Glutamatergic neuron (in vitro differentiated cells): ENCODE measurements at regions not wholly inside any gene's neighbourhood (a gene's known extent, or its start where the extent isn't known, plus 50 kb on each side); places are given as distances from the start of the nearest gene placed in this dataset.

ENCODE experiments used
- DNase-seq: peaks from one replicate; pipeline ENCODE4 v3.0.0; 2022
- H3K27ac Mint-ChIP-seq: one replicate; pipeline ENCODE4 v1.8.0; 2020; ENCODE audit warnings: mild to moderate bottlenecking, mixed read lengths, inconsistent platforms; ENCODE audit not compliant: unreplicated experiment
- H3K27me3 Mint-ChIP-seq: one replicate; pipeline ENCODE4 v1.8.0; 2020; ENCODE audit warnings: mild to moderate bottlenecking, moderate library complexity, mixed read lengths, inconsistent platforms; ENCODE audit not compliant: unreplicated experiment
- H3K36me3 Mint-ChIP-seq: one replicate; pipeline ENCODE4 v1.8.0; 2020; ENCODE audit warnings: mild to moderate bottlenecking, mixed read lengths, inconsistent platforms; ENCODE audit not compliant: unreplicated experiment
- H3K4me1 Mint-ChIP-seq: one replicate; pipeline ENCODE4 v1.8.0; 2020; ENCODE audit warnings: mild to moderate bottlenecking, low read depth, mixed read lengths, inconsistent platforms; ENCODE audit not compliant: unreplicated experiment
- H3K4me3 Mint-ChIP-seq: one replicate; pipeline ENCODE4 v1.8.0; 2020; ENCODE audit warnings: mild to moderate bottlenecking, mixed read lengths, inconsistent platforms; ENCODE audit not compliant: unreplicated experiment
- H3K9me3 Mint-ChIP-seq: one replicate; pipeline ENCODE4 v1.8.0; 2020; ENCODE audit warnings: mild to moderate bottlenecking, moderate library complexity, mixed read lengths, inconsistent platforms; ENCODE audit not compliant: unreplicated experiment
- TF ChIP-seq, protein P1 (sequence below): fragments of 200-600 bp; sonication (generic); IDR thresholded peaks from one replicate; pipeline ENCODE4 v1.5.0; 2021; ENCODE audit not compliant: partially characterized antibody, unreplicated experiment

DNA sequence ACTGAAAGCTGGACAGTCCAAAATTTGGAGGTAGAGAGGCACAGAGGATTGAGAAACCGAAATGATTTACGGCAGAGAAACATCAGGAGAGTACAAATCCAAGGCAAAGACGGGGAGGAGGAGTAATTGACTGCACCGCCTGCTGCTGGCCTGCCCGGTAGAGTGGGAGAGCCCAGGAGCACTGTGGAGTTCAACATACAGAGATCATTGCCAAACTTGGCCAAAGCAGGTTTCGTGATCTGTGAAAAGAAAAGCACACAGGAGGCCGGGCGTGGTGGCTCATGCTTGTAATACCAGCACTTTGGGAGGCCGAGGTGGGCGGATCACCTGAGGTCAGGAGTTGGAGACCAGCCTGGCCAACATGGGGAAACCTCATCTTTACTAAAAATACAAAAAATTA is 306.0 kb upstream of the PFKP start:
- peaks cover 4% of the 10 kb centered on the region for H3K27me3 Mint-ChIP-seq
- no peak for DNase-seq
- no peak overlapping the region for H3K4me3 Mint-ChIP-seq
- H3K4me1 Mint-ChIP-seq = peaks cover 4% of the 10 kb centered on the region
- TF ChIP-seq, protein P1, sequence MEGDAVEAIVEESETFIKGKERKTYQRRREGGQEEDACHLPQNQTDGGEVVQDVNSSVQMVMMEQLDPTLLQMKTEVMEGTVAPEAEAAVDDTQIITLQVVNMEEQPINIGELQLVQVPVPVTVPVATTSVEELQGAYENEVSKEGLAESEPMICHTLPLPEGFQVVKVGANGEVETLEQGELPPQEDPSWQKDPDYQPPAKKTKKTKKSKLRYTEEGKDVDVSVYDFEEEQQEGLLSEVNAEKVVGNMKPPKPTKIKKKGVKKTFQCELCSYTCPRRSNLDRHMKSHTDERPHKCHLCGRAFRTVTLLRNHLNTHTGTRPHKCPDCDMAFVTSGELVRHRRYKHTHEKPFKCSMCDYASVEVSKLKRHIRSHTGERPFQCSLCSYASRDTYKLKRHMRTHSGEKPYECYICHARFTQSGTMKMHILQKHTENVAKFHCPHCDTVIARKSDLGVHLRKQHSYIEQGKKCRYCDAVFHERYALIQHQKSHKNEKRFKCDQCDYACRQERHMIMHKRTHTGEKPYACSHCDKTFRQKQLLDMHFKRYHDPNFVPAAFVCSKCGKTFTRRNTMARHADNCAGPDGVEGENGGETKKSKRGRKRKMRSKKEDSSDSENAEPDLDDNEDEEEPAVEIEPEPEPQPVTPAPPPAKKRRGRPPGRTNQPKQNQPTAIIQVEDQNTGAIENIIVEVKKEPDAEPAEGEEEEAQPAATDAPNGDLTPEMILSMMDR = no peak
- H3K27ac Mint-ChIP-seq = no peak overlapping the region
- peaks cover 4% of the 10 kb centered on the region for H3K9me3 Mint-ChIP-seq
- peaks cover 18% of the 10 kb centered on the region for H3K36me3 Mint-ChIP-seq

DNA sequence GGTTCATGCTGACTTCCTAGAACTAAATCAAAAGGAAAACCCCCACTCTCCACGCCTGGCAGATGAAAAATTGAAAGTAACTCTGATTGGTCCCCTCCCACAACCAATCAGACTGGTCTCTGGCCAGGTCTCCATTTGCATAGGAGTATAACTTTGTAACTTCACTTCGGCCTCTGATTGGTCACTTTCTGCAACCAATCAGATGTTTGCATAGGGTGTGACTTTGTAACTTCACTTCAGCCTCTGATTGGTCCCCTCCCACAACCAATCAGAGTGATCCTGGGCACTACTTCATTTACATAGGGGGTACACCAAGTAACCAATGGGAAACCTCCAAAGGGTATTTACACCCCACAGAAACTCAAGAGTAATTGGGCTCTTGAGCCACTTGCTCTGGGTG is 306.6 kb upstream of the PFKP start:
- Mint-ChIP-seq H3K4me3 (no peak overlapping the region), H3K9me3 (peaks cover 4% of the 10 kb centered on the region), H3K36me3 (peaks cover 18% of the 10 kb centered on the region), H3K4me1 (peaks cover 2% of the 10 kb centered on the region), H3K27me3 (peaks cover 4% of the 10 kb centered on the region), H3K27ac (no peak overlapping the region)
- TF ChIP-seq, protein P1 = no peak
- no peak for DNase-seq

DNA sequence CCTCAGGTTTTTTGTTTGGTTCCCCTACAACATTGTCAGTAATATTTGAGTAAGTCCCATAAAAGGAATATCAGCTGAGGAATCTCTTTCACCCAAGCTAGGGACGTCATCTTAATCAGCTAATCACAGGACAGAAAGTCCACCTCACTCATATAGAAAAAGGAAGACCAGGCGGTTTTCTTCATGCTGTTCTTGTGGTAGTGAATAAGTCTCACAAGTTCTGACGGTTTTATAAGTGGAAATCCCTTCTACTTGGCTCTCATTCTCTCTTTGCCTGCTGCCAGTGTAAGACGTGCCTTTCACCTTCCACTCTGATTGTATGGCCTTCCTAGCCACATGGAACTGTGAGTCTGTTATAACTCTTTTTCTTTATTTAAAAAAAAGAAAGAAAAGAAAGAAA is 308.1 kb upstream of the PFKP start:
- peaks cover 3% of the 10 kb centered on the region for H3K27me3 Mint-ChIP-seq
- peaks cover 18% of the 10 kb centered on the region for H3K36me3 Mint-ChIP-seq
- H3K4me1 Mint-ChIP-seq = peaks cover 2% of the 10 kb centered on the region

DNA sequence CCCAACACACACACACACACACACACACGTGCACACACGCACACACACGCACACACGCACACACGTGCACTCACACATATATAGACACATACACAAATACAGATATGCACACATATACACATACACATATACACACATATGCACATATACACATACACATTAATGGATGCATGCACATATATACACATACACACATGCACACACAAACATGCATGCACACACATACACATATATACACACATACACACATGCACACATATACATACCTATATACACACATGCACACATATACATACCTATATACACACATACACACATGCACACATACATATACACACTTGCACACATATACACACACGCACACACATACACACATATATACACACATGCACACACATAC is 312.4 kb upstream of the PFKP start:
- Mint-ChIP-seq H3K9me3 (no peaks in the 10 kb centered on the region), H3K36me3 (no peaks in the 10 kb centered on the region), H3K27me3 (no peaks in the 10 kb centered on the region), H3K4me1 (peaks cover 16% of the 10 kb centered on the region), H3K4me3 (no peak overlapping the region), H3K27ac (no peak overlapping the region)
- TF ChIP-seq, protein P1 = no peak
- no peak for DNase-seq

More for the DNA sequence above, 308.1 kb upstream of the PFKP start:
- TF ChIP-seq, protein P1 = no peak
- Mint-ChIP-seq H3K4me3 (no peak overlapping the region), H3K27ac (no peak overlapping the region), H3K9me3 (peaks cover 4% of the 10 kb centered on the region)
- DNase-seq = no peak

DNA sequence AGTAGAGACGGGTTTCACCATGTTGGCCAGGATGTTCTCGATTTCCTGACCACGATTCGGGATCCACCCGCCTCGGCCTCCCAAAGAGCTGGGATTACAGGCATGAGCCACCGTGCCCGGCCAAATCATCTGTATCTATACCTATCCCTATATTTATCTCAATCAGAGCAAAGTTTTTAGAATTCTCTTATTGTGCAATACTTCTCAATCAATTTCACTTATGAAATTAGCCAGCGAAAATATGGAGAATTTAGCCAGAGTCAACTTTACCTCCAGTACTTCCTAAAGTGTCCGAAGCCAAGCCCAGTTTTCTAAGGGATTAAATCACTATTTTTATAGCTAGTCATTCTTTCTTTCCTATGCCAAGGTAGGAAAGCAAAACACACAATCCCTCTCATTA is 319.1 kb upstream of the PFKP start:
- TF ChIP-seq, protein P1 = no peak
- DNase-seq = no peak
- Mint-ChIP-seq H3K27me3 (peaks cover 2% of the 10 kb centered on the region), H3K36me3 (no peaks in the 10 kb centered on the region), H3K4me1 (peaks cover 14% of the 10 kb centered on the region), H3K9me3 (no peaks in the 10 kb centered on the region), H3K4me3 (no peak overlapping the region), H3K27ac (no peak overlapping the region)
